GM21526 (cell line): ENCODE measurements at regions not wholly inside any gene's neighbourhood (a gene's known extent, or its start where the extent isn't known, plus 50 kb on each side); places are given as distances from the start of the nearest gene placed in this dataset.

Experiments
- ATAC-seq: cut with Tn5 transposase; IDR thresholded peaks from one replicate; pipeline ENCODE4 v1.9.1; 2021; ENCODE audit warnings: moderate library complexity; ENCODE audit not compliant: unreplicated experiment, low FRiP score

- ATAC-seq: no peak
Measured at GRCh38 chr4:31334086-31334910, 614.1 kb downstream of the PCDH7 start.

DNA sequence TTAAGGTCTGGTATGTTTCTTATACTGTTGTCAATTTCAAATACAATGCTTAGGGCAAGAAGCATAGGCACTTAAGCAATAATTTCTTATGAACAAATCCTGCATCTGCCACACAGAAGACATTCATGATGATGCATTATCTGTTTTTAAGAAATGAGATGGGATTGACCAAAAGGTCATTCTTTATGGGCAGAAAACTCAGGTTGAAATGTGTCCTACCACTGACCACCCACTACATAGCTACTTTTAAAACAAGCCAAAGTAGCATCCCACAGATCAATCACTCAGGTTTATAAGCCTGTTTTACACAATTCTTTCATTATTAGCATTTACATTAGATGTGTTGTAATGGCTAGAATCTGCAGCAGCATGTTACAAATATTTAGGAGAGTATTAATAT lies 617.8 kb downstream of the PCDH7 start:
- no peak for ATAC-seq

DNA sequence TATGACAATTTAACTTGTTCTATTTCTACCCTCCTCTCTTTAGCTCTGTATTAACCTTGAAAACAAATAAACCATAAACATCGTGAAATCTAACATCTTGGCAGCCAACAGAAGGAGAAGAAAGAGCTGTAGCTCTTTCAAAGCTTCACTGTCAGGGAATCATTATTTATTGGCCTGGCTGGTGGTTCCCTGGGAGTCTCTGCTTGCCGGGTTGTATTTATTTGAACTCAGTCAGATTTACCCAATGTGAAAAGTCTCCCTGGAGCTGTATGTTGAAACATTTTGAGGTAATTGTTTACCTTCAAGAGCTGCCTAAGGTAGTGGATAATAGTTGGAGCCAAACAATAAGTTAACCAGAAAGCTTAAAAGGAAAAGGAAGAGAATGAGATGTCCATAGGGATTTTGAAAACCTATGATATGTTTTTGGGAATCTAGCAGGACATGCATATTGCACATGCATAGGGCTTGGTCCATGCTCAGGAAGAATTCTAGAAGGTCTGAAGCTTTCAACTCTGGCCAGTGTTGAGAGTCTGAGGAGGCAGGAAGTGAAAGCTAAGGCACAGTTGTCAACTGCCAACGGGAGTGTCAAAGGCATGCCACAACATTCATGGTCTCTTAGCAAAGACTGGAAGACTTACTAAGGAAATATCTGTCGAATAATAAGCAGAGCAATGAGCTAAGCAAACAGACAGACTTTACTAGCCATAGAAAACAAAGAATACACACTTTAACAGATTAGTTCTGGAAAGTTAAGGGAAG lies 621.6 kb downstream of the PCDH7 start:
- ATAC-seq: no peak

DNA sequence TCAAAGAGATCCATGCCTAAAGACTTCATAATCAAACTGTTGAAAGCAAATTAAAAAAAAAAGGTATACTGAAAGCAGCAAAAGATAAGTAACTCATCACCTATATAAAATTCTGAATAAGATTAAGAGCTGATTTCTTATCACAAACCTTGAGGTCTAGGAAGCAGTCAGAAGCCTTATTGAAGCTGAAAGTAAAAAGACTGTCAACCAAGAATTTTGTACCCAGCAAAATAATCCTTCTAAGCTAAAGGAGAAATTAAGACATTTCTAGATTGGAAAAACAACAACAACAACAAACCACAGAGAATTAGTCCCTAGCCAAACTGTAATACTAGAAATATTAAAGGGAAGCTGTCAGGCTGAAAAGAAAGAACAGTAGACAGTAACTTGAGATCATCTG lies 622.9 kb downstream of the PCDH7 start:
- ATAC-seq: no peak

- ATAC-seq: no peak
Measured at GRCh38 chr4:31349907-31350306, 629.7 kb downstream of the PCDH7 start.

DNA sequence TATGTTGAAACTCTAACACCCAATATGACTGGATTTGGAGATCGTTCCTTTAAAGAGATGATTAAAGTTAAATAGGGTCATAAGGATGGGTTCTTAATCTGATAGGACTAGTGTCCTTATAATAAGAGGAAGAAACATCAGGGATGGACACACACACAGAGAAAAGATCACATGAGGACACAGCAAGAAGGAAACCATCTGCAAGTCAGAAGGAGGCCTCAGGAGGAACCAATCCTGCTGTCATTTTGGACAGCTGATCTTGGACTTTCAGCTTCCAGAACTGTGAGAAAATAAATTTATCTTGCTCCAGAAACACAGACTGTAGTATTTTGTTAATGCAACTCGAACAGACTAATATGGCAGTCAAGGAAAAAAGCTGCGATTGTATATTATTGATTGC lies 631.5 kb downstream of the PCDH7 start:
- no peak for ATAC-seq

DNA sequence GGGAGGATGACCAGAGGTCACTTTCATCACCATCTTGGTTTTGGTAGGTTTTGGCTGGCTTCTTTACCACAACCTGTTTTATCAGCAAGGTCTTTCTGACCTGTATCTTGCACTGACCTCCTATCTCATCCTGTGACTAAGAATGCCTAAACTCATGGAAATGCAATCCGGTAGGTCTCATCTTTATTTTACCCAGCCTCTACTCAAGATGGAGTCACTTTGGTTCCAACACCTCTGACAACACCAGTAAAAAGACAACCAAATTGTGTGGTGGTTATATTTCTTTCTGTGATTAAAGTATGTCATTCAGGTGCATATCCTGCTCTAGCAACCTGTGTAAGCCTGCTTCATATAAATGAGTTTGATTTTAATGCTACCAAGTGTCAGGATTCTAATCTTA lies 636.7 kb downstream of the PCDH7 start:
- ATAC-seq: no peak

- no peak for ATAC-seq
Measured at GRCh38 chr4:31360786-31361185, 640.6 kb downstream of the PCDH7 start.

DNA sequence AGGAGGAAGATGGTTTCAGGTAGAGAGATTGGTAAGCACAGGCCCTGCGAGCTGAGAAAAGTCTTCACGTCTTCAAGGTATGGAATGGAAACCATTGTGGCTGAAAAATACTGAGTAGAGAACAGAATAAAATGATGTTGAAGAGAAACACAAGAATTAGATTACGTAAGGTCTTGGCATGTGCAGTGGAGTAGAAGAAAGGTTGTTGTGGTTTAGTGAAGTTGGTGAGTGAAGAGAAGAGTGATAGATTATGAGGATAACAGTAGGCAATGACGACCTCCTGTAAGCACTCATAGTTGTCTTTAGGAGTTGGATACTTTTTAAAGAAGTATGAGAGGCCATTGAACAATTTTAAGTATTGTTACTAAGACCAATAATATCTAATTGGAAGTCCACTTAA lies 642.6 kb downstream of the PCDH7 start:
- ATAC-seq: no peak

DNA sequence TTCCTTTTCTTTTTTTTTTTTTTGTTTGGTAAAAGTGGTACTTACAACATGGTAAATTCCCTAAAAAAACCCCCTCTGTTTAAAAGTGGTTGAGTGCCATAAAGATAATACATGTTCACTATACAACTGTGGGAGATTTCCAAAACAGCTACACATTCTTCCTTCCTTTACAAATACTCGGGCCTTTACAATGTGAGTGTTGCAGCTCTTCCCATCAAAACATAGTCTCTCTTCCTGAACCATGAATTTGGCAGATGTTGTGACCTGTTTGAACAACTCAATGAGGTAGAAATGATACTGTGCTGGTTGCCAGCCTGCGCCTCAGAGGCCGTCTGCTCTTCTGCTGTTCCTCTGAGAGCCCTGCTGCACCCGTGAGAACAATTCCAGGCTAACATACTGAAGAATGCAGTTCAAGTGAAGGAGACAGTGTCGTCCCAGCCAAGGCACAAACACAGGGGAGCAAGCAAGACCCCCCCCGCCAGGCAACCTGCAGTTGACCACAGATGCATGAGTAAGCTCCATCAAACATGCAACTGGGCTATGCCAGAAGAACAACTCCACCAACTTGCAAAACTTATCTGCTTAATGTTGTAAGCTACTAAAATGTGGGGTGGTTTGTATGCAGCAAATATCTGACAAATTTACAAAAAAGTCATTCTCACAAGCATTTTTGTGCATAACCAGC lies 645.0 kb downstream of the PCDH7 start:
- no peak for ATAC-seq

- no peak for ATAC-seq
Measured at GRCh38 chr4:31366041-31366440, 645.9 kb downstream of the PCDH7 start.

- peak; percentile 91 for ATAC-seq
Measured at GRCh38 chr4:31370866-31371465, 650.8 kb downstream of the PCDH7 start.

GRCh38 chr4:31374256-31374960 lies 654.2 kb downstream of the PCDH7 start:
- no peak for ATAC-seq

- no peak for ATAC-seq
Measured at GRCh38 chr4:31375936-31376335, 655.8 kb downstream of the PCDH7 start.

- ATAC-seq: no peak
Measured at GRCh38 chr4:31379364-31379763, 659.2 kb downstream of the PCDH7 start.

- no peak for ATAC-seq
Measured at GRCh38 chr4:31383767-31384166, 663.6 kb downstream of the PCDH7 start.

DNA sequence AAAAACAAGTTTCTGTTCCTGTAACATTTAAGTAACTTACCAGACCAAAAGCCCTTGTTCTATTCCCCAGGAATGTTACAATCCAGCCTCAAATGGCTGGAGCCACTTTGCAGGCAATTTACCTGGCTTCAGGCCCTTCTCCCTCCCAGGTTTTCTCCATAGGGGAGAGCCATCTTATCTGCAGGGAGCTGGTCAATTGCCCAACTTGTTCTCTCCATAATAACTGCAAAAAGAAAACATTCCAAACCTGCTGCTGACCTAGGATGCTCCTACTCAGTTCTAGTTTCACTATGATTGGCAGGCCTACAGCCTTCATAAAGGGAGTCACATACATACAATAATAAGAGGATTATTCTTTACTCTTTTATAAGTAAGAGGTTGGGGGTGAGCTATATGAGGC lies 670.7 kb downstream of the PCDH7 start:
- no peak for ATAC-seq

- ATAC-seq: no peak
Measured at GRCh38 chr4:31391976-31392375, 671.8 kb downstream of the PCDH7 start.

- ATAC-seq: no peak
Measured at GRCh38 chr4:31392923-31393322, 672.8 kb downstream of the PCDH7 start.

DNA sequence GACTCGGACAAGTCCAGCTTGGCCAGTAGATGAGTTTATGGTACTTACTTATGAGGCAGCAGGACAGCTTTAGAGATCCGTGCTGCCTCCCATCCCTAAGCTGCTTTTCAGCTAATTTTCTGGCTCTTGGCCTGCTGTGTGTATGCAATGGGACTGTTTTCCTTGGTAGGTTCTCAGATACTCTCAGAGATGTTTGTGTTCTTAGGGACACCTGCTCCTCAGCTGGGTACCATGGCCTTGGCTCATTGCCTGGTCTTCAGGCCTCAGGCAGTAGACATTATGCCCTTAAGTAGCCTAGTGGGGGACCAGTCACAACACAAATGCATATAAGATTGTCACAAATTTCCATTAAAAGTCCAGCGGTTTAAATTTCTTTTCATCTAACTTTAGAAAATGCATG lies 688.0 kb downstream of the PCDH7 start:
- ATAC-seq: no peak
